GM12878 (cell line): ENCODE measurements at regions not wholly inside any gene's neighbourhood (a gene's known extent, or its start where the extent isn't known, plus 50 kb on each side); places are given as distances from the start of the nearest gene placed in this dataset.

Experiments
- ATAC-seq: fragments of 200-7000 bp; cut with Tn5 transposase; 3 replicates; pipeline ENCODE4 v1.9.1; 2020; ENCODE audit warnings: mild to moderate bottlenecking, moderate library complexity
- BruUV-seq: library from RNA; stranded (reverse); fragments of 400-500 nt; replicated peaks from 2 replicates; lab custom pipeline; 2021; lab: Mats Ljungman, UMichigan
- CTCF ChIA-PET: fragments of 300-600 bp; sonication (Branson Sonifier 250); formaldehyde crosslinking; extraction: SDS; loops from one replicate; lab custom pipeline; 2021; ENCODE audit warnings: inconsistent platforms; lab: Yijun Ruan, JAX
- POLR2A ChIA-PET: fragments of 350-600 bp; formaldehyde crosslinking; extraction: SDS; loops from one replicate; lab custom pipeline; 2021; ENCODE audit warnings: inconsistent platforms; lab: Charles Lee
- RAD21 ChIA-PET: fragments of 300-600 bp; sonication (Branson Sonifier 250); formaldehyde crosslinking; loops from one replicate; lab custom pipeline; 2023; ENCODE audit warnings: antibody characterized with exemption; ENCODE audit not compliant: unreplicated experiment; lab: Charles Lee
- SMC1A ChIA-PET: fragments of 300-600 bp; sonication (Branson Sonifier 250); formaldehyde crosslinking; loops from one replicate; lab custom pipeline; 2023; ENCODE audit not compliant: unreplicated experiment, uncharacterized antibody; lab: Charles Lee
- DNase-seq: peaks from one replicate; pipeline ENCODE4 v3.0.0-alpha.2; 2011; ENCODE audit warnings: low read depth, low spot score
- FAIRE-seq: peaks from 3 replicates; lab custom pipeline; 2011; peaks lifted over from hg19 to GRCh38; lab: Jason Lieb, UNC
- H2AFZ ChIP-seq: 2 replicates; pipeline ENCODE4 v1.6.0; 2011; ENCODE audit warnings: low read depth, low read length, control low read depth; ENCODE audit not compliant: control insufficient read depth
- H3K27ac ChIP-seq: 2 replicates; pipeline ENCODE4 v1.5.1; 2011; ENCODE audit warnings: control low read depth; ENCODE audit not compliant: control insufficient read depth, insufficient read depth
- H3K27me3 ChIP-seq, 2 experiments: replicated peaks in 1 of 2; 2 replicates each; pipeline versions ENCODE4 v1.6.0 to v1.6.1; 2011; ENCODE audit warnings: low read length in 1 of 2; ENCODE audit not compliant: control insufficient read depth in 2 of 2, insufficient read depth in 2 of 2
- H3K36me3 ChIP-seq, 2 experiments: 2 replicates each; pipeline ENCODE4 v1.5.1; 2011; ENCODE audit warnings: low read length in 1 of 2; ENCODE audit not compliant: control insufficient read depth in 2 of 2, insufficient read depth in 2 of 2
- H3K4me1 ChIP-seq: 2 replicates; pipeline ENCODE4 v1.6.1; 2011; ENCODE audit warnings: mild to moderate bottlenecking, low read length, moderate library complexity, mixed read lengths; ENCODE audit not compliant: control insufficient read depth, insufficient read depth
- H3K4me2 ChIP-seq: 2 replicates; pipeline ENCODE4 v1.6.0; 2011; ENCODE audit warnings: control low read depth; ENCODE audit not compliant: control insufficient read depth, insufficient read depth
- H3K4me3 ChIP-seq: fragments of 200-600 bp; sonication (generic); 2 replicates; pipeline ENCODE4 v1.5.1; 2016
- H3K79me2 ChIP-seq: 2 replicates; pipeline ENCODE4 v1.6.0; 2011; ENCODE audit warnings: low read length; ENCODE audit not compliant: control insufficient read depth, insufficient read depth
- H3K9ac ChIP-seq: 2 replicates; pipeline ENCODE4 v1.8.0; 2011; ENCODE audit warnings: low read length, control low read depth, mixed read lengths; ENCODE audit not compliant: control insufficient read depth, insufficient read depth
- H3K9me3 ChIP-seq: replicated peaks from 3 replicates; pipeline ENCODE4 v1.5.1; 2011; ENCODE audit warnings: mild to moderate bottlenecking, low read length; ENCODE audit not compliant: control insufficient read depth, insufficient read depth
- H4K20me1 ChIP-seq: 2 replicates; pipeline ENCODE4 v1.6.0; 2011; ENCODE audit not compliant: control insufficient read depth, insufficient read depth
- DPF2 ChIP-seq: fragments of 450-650 bp; IDR thresholded peaks from 2 replicates; pipeline ENCODE4 v1.6.1; 2017; ENCODE audit warnings: mild to moderate bottlenecking
- MEF2B ChIP-seq: fragments of 450-650 bp; IDR thresholded peaks from 2 replicates; pipeline ENCODE4 v1.6.1; 2018; ENCODE audit warnings: mild to moderate bottlenecking, moderate library complexity; ENCODE audit not compliant: partially characterized antibody, poor library complexity, severe bottlenecking
- MTA2 ChIP-seq: fragments of 450-650 bp; IDR thresholded peaks from 2 replicates; pipeline ENCODE4 v1.6.1; 2016; ENCODE audit warnings: low read depth, mild to moderate bottlenecking, moderate library complexity
- PAX5 ChIP-seq: IDR thresholded peaks from 2 replicates; pipeline ENCODE4 v1.6.1; 2011; ENCODE audit warnings: low read depth, low read length, borderline replicate concordance
- PKNOX1 ChIP-seq: fragments of 450-650 bp; IDR thresholded peaks from 2 replicates; pipeline ENCODE4 v1.6.1; 2016; ENCODE audit warnings: mild to moderate bottlenecking
- RAD21 ChIP-seq: IDR thresholded peaks from 2 replicates; pipeline ENCODE4 v1.6.1; 2011; ENCODE audit warnings: mild to moderate bottlenecking, low read depth, low read length, moderate library complexity; ENCODE audit not compliant: insufficient read depth
- RUNX3 ChIP-seq: IDR thresholded peaks from 2 replicates; pipeline ENCODE4 v1.6.1; 2012; ENCODE audit warnings: low read length, inconsistent platforms
- SREBF2 ChIP-seq: IDR thresholded peaks from 2 replicates; pipeline ENCODE4 v1.6.1; 2012; ENCODE audit warnings: mild to moderate bottlenecking, low read length
- ZNF207 ChIP-seq: fragments of 450-650 bp; IDR thresholded peaks from 2 replicates; pipeline ENCODE4 v1.6.1; 2014; ENCODE audit warnings: antibody characterized with exemption, mild to moderate bottlenecking, borderline replicate concordance
- WGBS: methylation state at CpG from one replicate; pipeline ENCODE4 v1.1.6; 2016; ENCODE audit warnings: low lambda C conversion rate; ENCODE audit not compliant: insufficient replicate concordance, insufficient coverage; ENCODE audit errors: missing lambda C conversion rate; 5-methylcytosine and 5-hydroxymethylcytosine counted together
- in situ Hi-C: fragments of 300-500 bp; cut with MboI; formaldehyde crosslinking; loops from 9 replicates; pipeline ENCODE4 v1.14.3; 2018; ENCODE audit warnings: mixed read lengths
- intact Hi-C: fragments of 100-400 bp; cut with micrococcal nuclease; formaldehyde crosslinking; loops from one replicate; pipeline ENCODE4 v1.14.2; 2022; ENCODE audit not compliant: unreplicated experiment
- TF ChIP-seq, protein P1 (sequence below): fragments of 450-650 bp; IDR thresholded peaks from 2 replicates; pipeline ENCODE4 v1.6.1; 2017; ENCODE audit warnings: mild to moderate bottlenecking, moderate library complexity
- TF ChIP-seq, protein P2 (sequence below): fragments of 150-350 bp; IDR thresholded peaks from 2 replicates; pipeline ENCODE4 v1.6.1; 2016; ENCODE audit warnings: low read depth, low read length
- TF ChIP-seq, protein P3 (sequence below): fragments of 450-650 bp; IDR thresholded peaks from 2 replicates; pipeline ENCODE4 v1.6.1; 2014; ENCODE audit warnings: mild to moderate bottlenecking

GRCh38 chr2:8414946-8415879, 266.6 kb upstream of the ID2 start:
- no peaks in the 10 kb centered on the region; the same call in 2 of the 3 replicates for H3K9me3 ChIP-seq
- no peak overlapping the region for H3K9ac ChIP-seq
- peaks cover 14% of the 10 kb centered on the region for H3K4me1 ChIP-seq
- no peak overlapping the region; the same call in 1 of the 2 replicates for H3K4me2 ChIP-seq
- 8% methylated on average over 13 of the region's 13 CpGs for WGBS
- no peaks in the 10 kb centered on the region for H3K36me3 ChIP-seq
- no peaks in the 10 kb centered on the region; the same call in 1 of the 2 replicates for H4K20me1 ChIP-seq
- H3K4me3 ChIP-seq: no peak overlapping the region
- H3K27me3 ChIP-seq: no peaks in the 10 kb centered on the region
- no peaks in the 10 kb centered on the region for H3K79me2 ChIP-seq
- ChIA-PET POLR2A (interaction anchor here (0.6 to 7.9 kb wide), 15 partner anchors 7 to 690 kb away, joined by 3 to 70 read pairs (median 4); partner anchors contain the start of gene ID2), RAD21 (interaction anchor here (0.6 to 8.3 kb wide), 28 partner anchors 7 to 690 kb away, joined by 3 to 92 read pairs (median 4); partner anchors contain the start of gene ID2), SMC1A (interaction anchor here (0.6 to 20.6 kb wide), 36 partner anchors 8 to 987 kb away, joined by 3 to 352 read pairs (median 4); no protein-coding TSS in a partner anchor), CTCF (interaction anchor here (0.9 to 3.0 kb wide), 7 partner anchors 10 to 272 kb away, joined by 3 to 9 read pairs (median 5); no protein-coding TSS in a partner anchor)
- intact Hi-C loops (no loop called here), in situ Hi-C loops (no loop called here)
- 0 out of 2 replicates have a peak overlapping the region, but pooled peaks have one; percentile 0 for H3K27ac ChIP-seq
- ATAC-seq (peak; percentile 56), DNase-seq (no peak), FAIRE-seq (no peak)
- H2AFZ ChIP-seq: no peak overlapping the region
- BruUV-seq: TSS peak; percentile 44
- TF ChIP-seq RUNX3: no peak
- no peak for TF ChIP-seq RAD21
- TF ChIP-seq SREBF2: no peak
- TF ChIP-seq PAX5: no peak
- peak; percentile 60 for TF ChIP-seq MEF2B
- TF ChIP-seq, protein P1, sequence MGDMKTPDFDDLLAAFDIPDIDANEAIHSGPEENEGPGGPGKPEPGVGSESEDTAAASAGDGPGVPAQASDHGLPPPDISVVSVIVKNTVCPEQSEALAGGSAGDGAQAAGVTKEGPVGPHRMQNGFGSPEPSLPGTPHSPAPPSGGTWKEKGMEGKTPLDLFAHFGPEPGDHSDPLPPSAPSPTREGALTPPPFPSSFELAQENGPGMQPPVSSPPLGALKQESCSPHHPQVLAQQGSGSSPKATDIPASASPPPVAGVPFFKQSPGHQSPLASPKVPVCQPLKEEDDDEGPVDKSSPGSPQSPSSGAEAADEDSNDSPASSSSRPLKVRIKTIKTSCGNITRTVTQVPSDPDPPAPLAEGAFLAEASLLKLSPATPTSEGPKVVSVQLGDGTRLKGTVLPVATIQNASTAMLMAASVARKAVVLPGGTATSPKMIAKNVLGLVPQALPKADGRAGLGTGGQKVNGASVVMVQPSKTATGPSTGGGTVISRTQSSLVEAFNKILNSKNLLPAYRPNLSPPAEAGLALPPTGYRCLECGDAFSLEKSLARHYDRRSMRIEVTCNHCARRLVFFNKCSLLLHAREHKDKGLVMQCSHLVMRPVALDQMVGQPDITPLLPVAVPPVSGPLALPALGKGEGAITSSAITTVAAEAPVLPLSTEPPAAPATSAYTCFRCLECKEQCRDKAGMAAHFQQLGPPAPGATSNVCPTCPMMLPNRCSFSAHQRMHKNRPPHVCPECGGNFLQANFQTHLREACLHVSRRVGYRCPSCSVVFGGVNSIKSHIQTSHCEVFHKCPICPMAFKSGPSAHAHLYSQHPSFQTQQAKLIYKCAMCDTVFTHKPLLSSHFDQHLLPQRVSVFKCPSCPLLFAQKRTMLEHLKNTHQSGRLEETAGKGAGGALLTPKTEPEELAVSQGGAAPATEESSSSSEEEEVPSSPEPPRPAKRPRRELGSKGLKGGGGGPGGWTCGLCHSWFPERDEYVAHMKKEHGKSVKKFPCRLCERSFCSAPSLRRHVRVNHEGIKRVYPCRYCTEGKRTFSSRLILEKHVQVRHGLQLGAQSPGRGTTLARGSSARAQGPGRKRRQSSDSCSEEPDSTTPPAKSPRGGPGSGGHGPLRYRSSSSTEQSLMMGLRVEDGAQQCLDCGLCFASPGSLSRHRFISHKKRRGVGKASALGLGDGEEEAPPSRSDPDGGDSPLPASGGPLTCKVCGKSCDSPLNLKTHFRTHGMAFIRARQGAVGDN: peak; percentile 73
- no peak; the same call in 1 of the 2 replicates for TF ChIP-seq ZNF207
- peak; percentile 51 for TF ChIP-seq MTA2
- TF ChIP-seq, protein P2, sequence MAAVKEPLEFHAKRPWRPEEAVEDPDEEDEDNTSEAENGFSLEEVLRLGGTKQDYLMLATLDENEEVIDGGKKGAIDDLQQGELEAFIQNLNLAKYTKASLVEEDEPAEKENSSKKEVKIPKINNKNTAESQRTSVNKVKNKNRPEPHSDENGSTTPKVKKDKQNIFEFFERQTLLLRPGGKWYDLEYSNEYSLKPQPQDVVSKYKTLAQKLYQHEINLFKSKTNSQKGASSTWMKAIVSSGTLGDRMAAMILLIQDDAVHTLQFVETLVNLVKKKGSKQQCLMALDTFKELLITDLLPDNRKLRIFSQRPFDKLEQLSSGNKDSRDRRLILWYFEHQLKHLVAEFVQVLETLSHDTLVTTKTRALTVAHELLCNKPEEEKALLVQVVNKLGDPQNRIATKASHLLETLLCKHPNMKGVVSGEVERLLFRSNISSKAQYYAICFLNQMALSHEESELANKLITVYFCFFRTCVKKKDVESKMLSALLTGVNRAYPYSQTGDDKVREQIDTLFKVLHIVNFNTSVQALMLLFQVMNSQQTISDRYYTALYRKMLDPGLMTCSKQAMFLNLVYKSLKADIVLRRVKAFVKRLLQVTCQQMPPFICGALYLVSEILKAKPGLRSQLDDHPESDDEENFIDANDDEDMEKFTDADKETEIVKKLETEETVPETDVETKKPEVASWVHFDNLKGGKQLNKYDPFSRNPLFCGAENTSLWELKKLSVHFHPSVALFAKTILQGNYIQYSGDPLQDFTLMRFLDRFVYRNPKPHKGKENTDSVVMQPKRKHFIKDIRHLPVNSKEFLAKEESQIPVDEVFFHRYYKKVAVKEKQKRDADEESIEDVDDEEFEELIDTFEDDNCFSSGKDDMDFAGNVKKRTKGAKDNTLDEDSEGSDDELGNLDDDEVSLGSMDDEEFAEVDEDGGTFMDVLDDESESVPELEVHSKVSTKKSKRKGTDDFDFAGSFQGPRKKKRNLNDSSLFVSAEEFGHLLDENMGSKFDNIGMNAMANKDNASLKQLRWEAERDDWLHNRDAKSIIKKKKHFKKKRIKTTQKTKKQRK: no peak
- peak; percentile 26; the same call in 1 of the 2 replicates for TF ChIP-seq DPF2
- no peak for TF ChIP-seq PKNOX1
- TF ChIP-seq, protein P3, sequence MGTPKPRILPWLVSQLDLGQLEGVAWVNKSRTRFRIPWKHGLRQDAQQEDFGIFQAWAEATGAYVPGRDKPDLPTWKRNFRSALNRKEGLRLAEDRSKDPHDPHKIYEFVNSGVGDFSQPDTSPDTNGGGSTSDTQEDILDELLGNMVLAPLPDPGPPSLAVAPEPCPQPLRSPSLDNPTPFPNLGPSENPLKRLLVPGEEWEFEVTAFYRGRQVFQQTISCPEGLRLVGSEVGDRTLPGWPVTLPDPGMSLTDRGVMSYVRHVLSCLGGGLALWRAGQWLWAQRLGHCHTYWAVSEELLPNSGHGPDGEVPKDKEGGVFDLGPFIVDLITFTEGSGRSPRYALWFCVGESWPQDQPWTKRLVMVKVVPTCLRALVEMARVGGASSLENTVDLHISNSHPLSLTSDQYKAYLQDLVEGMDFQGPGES: no peak
